ENCODE measurements at regions not wholly inside any gene's neighbourhood (a gene's known extent, or its start where the extent isn't known, plus 50 kb on each side); places are given as distances from the start of the nearest gene placed in this dataset.

DNA sequence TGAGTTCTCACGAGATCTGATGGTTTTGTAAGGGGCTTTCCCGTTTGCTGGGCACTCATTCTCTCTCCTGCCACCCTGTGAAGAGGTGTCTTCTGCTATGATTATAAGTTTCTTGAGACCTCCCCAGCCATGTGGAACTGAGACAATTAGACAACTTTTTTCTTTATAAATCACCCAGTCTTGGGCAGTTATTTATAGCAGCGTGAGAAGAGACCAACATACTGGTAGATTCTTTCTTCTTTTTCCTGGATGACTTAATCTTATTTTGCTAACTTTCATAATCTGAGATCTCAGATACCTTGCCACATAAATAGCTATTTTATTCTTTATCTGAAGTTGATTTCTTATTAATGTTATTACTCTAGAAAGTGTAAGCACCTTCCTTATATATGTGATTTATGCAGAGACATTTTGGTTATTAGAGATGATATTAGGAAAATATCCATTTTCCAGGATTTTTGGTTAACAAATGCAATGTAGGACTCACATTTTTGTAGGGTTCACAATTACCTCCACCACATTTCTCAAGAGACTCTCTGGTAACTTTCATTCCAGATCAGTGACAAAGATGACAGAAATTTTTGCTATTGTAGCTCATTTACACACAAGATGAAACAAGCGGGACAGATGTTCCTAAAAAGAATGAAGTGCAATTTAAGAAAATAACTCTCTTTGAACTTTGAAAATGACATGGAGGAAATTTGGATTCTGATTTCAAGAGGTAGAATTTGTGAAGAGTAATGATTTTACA is 97.9 kb upstream of the RND3 start:
- TF ChIP-seq, protein P1, sequence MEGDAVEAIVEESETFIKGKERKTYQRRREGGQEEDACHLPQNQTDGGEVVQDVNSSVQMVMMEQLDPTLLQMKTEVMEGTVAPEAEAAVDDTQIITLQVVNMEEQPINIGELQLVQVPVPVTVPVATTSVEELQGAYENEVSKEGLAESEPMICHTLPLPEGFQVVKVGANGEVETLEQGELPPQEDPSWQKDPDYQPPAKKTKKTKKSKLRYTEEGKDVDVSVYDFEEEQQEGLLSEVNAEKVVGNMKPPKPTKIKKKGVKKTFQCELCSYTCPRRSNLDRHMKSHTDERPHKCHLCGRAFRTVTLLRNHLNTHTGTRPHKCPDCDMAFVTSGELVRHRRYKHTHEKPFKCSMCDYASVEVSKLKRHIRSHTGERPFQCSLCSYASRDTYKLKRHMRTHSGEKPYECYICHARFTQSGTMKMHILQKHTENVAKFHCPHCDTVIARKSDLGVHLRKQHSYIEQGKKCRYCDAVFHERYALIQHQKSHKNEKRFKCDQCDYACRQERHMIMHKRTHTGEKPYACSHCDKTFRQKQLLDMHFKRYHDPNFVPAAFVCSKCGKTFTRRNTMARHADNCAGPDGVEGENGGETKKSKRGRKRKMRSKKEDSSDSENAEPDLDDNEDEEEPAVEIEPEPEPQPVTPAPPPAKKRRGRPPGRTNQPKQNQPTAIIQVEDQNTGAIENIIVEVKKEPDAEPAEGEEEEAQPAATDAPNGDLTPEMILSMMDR (conservative IDR thresholded peaks at IDR 0.05; ENCODE audit: low read depth, low read length), result no peak
- TF ChIP-seq EZH2 (IDR thresholded peaks at IDR 0.05; ENCODE audit: low read length, unreplicated experiment) (no peak), EZH2phosphoT487 (IDR thresholded peaks at IDR 0.05; ENCODE audit: borderline replicate concordance, low read length) (no peak)

All from PC-3 (cell line).